Stimulated activated CD4-positive, alpha-beta T cell treated with anti-CD3 and anti-CD28 coated beads, Interleukin-15, amount 100 ng/mL, for 24 hours (primary cell): ENCODE measurements at regions not wholly inside any gene's neighbourhood (a gene's known extent, or its start where the extent isn't known, plus 50 kb on each side); places are given as distances from the start of the nearest gene placed in this dataset.

Source experiments
- DNase-seq: peaks from one replicate; pipeline ENCODE4 v3.0.0-alpha.2; 2020

DNA sequence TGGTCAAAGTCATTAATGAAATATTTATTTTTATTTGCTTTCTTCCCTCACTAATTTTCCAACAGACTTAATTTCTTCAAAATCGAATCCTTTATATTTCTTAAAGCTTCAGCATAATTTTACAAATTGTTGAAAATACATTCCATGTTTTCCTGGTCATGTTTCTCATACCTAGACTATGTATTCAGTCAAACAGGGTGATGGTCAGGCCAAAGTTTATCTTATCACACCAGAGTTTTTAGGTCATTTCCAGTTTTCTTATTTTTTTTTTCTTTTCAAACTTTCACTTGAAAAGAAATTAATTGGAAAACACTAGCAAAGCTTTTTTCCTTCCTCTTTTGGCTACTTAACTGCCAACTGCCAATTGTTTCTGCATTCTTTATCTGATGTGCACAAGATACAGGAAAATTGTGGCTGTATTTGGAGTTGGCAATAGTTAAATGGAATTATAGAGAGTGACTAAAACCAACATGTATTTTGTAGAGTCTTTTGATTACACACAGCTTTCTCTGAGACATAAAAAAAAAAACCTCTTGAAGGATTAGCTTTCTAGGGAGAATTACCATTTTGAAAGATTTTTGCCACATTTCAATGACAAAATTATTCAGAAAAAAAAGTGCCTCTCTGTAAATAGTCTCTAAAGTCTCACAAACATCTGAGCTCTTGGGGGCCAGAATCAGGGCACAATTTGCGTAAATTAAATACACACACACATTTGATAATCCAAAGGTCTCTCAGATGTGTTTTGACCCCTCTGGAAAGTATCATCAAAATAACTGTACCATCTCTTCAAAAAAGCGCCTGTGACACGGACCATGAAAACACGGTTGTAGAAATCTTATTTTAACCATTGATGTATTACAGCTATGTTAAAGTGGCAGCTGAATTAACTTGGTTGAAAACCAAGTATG is 603.2 kb upstream of the KCNMB2 start:
- no peak for DNase-seq

GRCh38 chr3:177934001-177934891 is 602.0 kb upstream of the KCNMB2 start:
- DNase-seq, result no peak

GRCh38 chr3:177935047-177935446 is 601.2 kb upstream of the KCNMB2 start:
- DNase-seq, result no peak

DNA sequence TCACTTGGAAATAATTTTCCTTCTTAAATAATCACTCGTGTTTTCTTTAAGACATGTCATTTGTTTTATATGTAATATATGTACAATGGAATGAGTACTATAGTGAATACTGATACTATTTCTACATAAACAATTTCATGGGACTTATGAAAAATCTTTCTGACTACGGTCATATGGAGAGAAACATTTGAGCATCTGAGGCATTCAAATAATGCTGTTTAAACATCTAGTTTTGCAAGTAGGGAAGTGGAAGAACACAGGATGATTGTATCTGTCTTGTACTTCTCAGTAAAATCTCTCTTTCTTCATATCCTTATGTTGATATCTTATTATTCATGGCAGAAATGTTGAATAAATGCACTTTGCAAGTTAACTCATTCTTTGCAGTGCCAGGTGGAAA is 599.5 kb upstream of the KCNMB2 start:
- DNase-seq, result no peak

DNA sequence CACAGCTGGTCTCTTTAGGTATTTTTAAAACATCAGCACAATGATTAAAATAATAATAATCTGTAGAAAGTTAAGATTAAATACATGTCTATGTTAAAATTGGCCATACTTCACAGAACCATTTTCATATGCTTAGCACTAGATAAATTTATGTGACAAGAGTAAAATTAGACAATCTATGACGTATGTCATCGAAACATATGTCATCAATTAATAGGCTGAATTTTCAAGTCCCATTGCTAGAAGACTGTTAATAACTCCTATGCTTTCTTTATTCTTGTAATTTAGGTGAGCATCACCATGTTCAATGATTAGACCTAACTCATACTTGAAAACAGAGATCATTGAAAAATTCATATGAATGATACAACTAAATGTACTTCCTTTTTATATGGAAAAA is 593.3 kb upstream of the KCNMB2 start:
- DNase-seq, result no peak

DNA sequence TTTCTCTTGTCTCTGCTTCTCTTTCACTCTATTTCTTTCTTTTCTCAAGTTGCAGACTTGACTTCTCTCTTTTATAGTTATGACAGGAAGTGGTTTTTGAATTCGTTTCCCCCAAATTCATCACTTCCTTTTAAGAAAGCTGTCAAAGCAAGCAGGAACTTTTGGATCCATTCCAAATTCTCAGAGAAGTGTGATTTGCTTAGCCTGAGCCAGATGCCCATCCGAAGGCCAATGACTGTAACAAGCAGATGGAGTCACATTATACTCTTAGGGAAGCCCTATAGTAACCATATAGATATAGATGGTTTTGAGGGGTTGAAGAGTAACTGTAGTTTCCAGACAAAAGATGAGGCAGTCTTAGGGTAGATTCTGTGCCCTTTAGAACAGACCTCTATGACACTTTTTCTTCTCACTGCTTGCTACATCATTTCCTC is 592.0 kb upstream of the KCNMB2 start:
- DNase-seq, result no peak

- no peak for DNase-seq
Measured at GRCh38 chr3:177946048-177946447, 590.2 kb upstream of the KCNMB2 start.

DNA sequence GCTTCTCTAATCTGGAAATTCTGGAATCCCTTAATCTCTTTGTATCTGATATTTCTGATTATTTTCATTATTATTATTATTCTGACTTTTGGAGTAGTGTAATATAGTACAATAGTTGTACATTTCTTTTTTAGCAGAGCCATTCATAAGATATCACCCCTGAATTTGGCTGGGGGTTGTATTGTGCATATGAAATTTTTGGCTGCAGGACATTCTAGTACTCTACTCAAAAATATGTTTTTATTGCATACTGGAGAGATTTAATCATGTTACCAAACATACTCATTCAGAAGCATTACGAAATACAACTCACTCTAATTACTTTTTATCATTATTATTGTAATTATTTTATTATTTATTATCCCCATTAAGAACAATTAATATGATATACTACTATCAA is 589.7 kb upstream of the KCNMB2 start:
- no peak for DNase-seq

- no peak for DNase-seq
Measured at GRCh38 chr3:177946936-177947335, 589.3 kb upstream of the KCNMB2 start.

DNA sequence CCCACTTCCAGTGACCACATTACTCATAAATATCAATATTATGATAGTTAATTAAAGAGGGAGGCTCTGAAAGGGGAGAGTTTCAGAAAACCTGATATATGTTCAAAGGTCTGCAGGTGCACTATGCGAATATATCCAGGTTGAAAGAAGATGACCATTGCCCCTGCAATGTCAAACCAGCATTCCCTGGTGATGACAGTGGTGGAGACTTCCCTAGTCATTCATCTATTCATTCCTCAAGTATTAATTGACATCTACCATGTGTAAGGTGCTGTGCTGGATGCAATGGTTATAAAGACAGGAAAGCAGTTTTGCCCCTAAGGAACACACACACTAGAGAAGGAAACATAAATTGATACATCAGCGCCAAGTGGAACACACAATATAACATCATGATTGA is 588.3 kb upstream of the KCNMB2 start:
- no peak for DNase-seq

DNA sequence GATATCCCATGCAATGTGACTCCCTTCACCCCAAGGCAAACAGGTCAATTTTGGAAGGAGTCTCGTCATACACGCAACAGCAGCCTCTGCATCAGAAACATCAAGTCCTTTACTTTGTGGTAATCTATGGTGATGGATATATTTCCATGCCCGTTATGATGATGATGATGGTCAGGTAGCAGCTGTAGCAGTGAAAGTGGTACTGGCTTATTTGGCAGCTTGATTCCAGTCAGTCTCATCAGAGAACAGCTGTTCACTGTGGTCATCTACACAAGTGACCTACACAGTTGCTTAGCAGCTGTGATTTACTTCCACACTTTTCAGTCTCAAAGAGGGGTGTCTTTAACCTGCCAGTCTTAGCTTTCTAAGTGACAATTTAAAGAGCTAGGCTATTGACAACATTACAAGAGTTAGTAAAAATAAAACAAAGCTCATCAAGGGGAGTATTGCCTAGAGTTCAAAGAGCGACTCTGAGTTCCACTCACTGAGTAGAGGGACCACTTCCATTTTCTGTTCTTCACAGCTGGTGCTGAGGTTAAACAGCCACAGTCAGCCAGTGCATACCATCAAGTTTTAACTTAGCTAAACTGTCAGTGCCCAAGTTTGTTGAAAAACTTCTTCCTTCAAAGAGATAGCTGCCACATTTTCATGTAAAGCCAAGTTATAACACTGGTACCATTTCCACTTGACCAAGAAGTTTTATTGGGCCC is 587.4 kb upstream of the KCNMB2 start:
- no peak for DNase-seq

GRCh38 chr3:177959188-177959587 is 577.0 kb upstream of the KCNMB2 start:
- no peak for DNase-seq

DNA sequence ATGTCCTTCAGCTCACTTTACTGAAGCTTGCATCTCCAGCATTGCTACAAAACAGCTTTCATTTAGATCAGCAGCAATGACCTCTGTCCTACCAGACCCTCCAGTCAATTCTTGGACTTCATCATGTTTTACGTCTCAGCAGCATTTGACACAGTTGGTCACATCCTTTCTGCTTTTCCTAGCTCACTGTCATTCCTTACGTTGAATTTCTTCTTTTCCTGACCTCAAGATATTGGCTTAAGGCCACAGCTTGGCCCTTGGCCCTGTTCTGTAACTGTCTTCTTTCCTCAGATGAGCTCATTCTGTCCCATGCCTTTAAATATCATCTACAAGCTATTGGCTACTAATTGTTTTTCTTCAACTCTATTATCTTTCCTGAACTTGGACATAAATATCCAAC is 576.2 kb upstream of the KCNMB2 start:
- DNase-seq, result no peak

- DNase-seq, result no peak
Measured at GRCh38 chr3:177960722-177961121, 575.5 kb upstream of the KCNMB2 start.

DNA sequence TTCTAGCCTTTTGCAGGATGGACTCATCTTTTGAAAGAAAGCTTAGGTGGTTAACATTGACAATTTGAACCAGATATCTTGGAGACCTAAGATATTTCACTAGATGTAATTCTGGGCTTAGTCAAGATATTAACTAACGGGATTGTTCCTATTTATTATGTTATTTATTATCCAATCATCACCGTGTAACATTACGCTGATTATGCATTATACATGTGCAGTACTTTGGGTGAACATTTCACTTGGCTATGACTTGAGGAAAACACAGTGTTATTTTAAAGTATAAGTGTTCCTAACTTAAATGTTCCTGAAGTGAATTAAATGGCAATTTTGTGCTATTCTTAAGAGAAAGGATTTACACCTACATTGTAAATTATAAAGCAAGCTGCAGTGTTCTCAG is 574.5 kb upstream of the KCNMB2 start:
- DNase-seq, result no peak

GRCh38 chr3:177966493-177966892 is 569.7 kb upstream of the KCNMB2 start:
- no peak for DNase-seq

DNA sequence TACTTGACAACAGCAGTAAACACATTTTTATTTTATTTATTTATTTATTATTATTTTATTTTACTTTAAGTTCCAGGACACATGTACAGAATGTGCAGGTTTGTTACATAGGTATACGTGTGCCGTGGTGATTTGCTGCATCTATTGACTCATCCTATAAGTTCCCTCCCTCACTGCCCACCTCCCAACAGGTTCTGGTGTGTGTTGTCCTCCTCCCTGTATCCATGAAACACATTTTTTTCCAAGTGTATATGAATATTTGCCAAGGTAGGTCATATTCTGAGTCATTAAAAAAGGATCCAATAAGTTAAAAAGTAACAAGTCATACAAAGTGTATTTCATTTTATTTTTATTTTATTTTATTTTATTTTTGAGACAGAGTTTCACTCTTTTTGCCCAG is 567.3 kb upstream of the KCNMB2 start:
- no peak for DNase-seq

- DNase-seq, result no peak
Measured at GRCh38 chr3:177973241-177973840, 562.9 kb upstream of the KCNMB2 start.

DNA sequence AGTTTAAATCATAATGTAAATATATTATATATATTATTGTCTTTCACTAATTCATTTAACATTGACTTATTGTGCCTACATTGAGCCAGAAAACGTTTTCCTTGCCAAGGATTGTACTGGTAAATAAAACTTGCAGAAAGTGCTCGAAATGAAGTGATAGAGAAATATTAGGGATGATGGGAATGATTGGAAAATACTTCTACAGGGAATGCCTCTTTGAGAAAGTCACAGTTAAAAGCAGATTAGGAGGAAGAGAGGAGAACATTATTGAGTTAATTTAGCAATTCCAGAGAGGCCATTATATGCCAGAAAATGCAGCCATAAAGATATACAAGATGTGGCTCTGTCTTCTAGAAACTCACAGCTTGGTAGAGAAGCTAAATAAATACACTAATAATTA is 560.0 kb upstream of the KCNMB2 start:
- DNase-seq, result no peak

DNA sequence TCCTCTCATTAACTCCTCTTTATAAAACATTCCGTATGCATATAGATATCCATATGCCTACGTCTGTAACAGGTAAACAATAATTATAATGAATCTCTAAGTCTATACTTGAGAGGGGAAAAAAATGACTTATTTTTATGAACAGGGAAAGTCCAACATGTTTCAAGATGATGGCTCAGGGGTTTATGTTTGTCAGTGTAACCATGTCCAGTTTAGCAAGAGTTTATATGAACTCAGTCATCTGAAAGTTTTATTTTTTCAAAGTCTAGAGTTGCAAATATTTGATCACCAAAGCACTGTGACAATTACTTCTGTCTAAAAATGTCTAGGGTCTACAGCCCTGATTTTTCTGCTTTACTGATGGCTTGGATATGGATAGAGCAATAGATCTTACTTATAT is 559.4 kb upstream of the KCNMB2 start:
- DNase-seq, result no peak

GRCh38 chr3:177977381-177978158 is 558.7 kb upstream of the KCNMB2 start:
- no peak for DNase-seq

DNA sequence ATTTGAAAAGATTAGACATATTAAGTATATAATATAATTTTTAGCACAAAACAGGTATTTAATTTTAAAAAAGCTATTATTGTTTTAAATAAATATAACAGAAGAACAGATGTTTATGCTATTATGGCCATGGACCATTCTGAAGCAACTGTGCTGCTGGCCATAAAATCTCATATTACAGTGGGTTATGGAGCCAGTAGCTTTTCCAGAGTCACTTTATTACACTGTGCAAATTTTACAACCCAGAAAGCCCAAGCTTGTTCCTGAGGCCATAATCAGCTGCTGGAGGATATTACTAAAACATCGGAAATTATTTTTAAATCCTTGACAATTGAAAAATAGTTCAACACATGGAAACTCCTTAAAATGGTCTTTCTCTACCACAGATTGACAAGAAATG is 557.3 kb upstream of the KCNMB2 start:
- no peak for DNase-seq
